PC-9 (cell line): ENCODE measurements at regions not wholly inside any gene's neighbourhood (a gene's known extent, or its start where the extent isn't known, plus 50 kb on each side); places are given as distances from the start of the nearest gene placed in this dataset.

Source experiments
- BruUV-seq: library from RNA; stranded (reverse); fragments of 400-500 nt; replicated peaks from 2 replicates; lab custom pipeline; 2021; lab: Mats Ljungman, UMichigan
- CTCF ChIA-PET: fragments of 300-600 bp; sonication (Branson Sonifier 250); formaldehyde crosslinking; loops from one replicate; lab custom pipeline; 2022; ENCODE audit warnings: antibody characterized with exemption; lab: Charles Lee
- POLR2A ChIA-PET: fragments of 300-600 bp; sonication (Branson Sonifier 250); formaldehyde crosslinking; loops from one replicate; lab custom pipeline; 2022; ENCODE audit warnings: antibody characterized with exemption; ENCODE audit not compliant: unreplicated experiment; lab: Charles Lee
- DNase-seq, 2 experiments: peaks; one replicate each; pipeline versions ENCODE4 v3.0.0 to v3.0.0-alpha.2; 2015 to 2022; ENCODE audit warnings: mixed read lengths in 1 of 2
- H2AFZ ChIP-seq: fragments of 200-600 bp; sonication (generic); 2 replicates; pipeline ENCODE4 v1.8.1; 2017; ENCODE audit warnings: antibody characterized with exemption
- H3F3A ChIP-seq: fragments of 200-600 bp; sonication (generic); 2 replicates; pipeline ENCODE4 v1.8.1; 2017; ENCODE audit warnings: antibody characterized with exemption, mild to moderate bottlenecking, low read depth; ENCODE audit not compliant: insufficient read depth
- H3K27ac ChIP-seq: fragments of 200-600 bp; sonication (generic); 2 replicates; pipeline ENCODE4 v1.6.1; 2016; ENCODE audit warnings: mixed run types
- H3K27me3 ChIP-seq: fragments of 200-600 bp; sonication (generic); 2 replicates; pipeline ENCODE4 v1.6.1; 2016; ENCODE audit warnings: low read depth, mixed run types; ENCODE audit not compliant: insufficient read depth
- H3K36me3 ChIP-seq: fragments of 200-600 bp; sonication (generic); 2 replicates; pipeline ENCODE4 v1.6.1; 2016; ENCODE audit warnings: low read depth, mixed run types
- H3K4me1 ChIP-seq: fragments of 200-600 bp; sonication (generic); replicated peaks from 2 replicates; pipeline ENCODE4 v1.6.1; 2016; ENCODE audit warnings: mixed run types; ENCODE audit not compliant: insufficient read depth
- H3K4me2 ChIP-seq: fragments of 200-600 bp; sonication (generic); 2 replicates; pipeline ENCODE4 v1.6.1; 2017; ENCODE audit warnings: mixed run types
- H3K4me3 ChIP-seq: fragments of 200-600 bp; sonication (generic); 2 replicates; pipeline ENCODE4 v1.6.1; 2016; ENCODE audit warnings: mixed run types
- H3K79me2 ChIP-seq: fragments of 200-600 bp; sonication (generic); 2 replicates; pipeline ENCODE4 v1.6.1; 2017; ENCODE audit warnings: low read depth, mixed run types
- H3K9me2 ChIP-seq: fragments of 200-600 bp; sonication (generic); 2 replicates; pipeline ENCODE4 v1.8.1; 2017; ENCODE audit warnings: mild to moderate bottlenecking; ENCODE audit not compliant: insufficient read depth
- H3K9me3 ChIP-seq: fragments of 200-600 bp; sonication (generic); 2 replicates; pipeline ENCODE4 v1.8.1; 2016; ENCODE audit warnings: low read depth; ENCODE audit not compliant: insufficient read depth
- H4K20me1 ChIP-seq: fragments of 200-600 bp; sonication (generic); 2 replicates; pipeline ENCODE4 v1.8.1; 2017; ENCODE audit not compliant: insufficient read depth
- CTCF ChIP-seq: fragments of 200-600 bp; sonication (generic); conservative IDR thresholded peaks from 2 replicates; pipeline ENCODE4 v1.6.1; 2017; ENCODE audit warnings: mixed run types, antibody characterized with exemption, mild to moderate bottlenecking, moderate library complexity
- EZH2 ChIP-seq: fragments of 200-600 bp; sonication (generic); IDR thresholded peaks from 2 replicates; pipeline ENCODE4 v1.8.0; 2017; ENCODE audit warnings: antibody characterized with exemption, low read depth
- intact Hi-C: fragments of 100-400 bp; cut with micrococcal nuclease; formaldehyde crosslinking; loops from one replicate; pipeline ENCODE4 v1.10.0; 2022; ENCODE audit not compliant: unreplicated experiment

- ChIA-PET POLR2A (no interaction called here), CTCF (no interaction called here)
- DNase-seq, result no peak
- Histone ChIP-seq H3K9me3 (peaks cover 9% of the 10 kb centered on the region; the same call in 1 of the 2 replicates), H3K9me2 (no peaks in the 10 kb centered on the region), H3K4me3 (no peak overlapping the region; the same call in 1 of the 2 replicates), H3K27ac (no peak overlapping the region), H3K4me1 (no peaks in the 10 kb centered on the region), H4K20me1 (no peaks in the 10 kb centered on the region), H3F3A (no peaks in the 10 kb centered on the region), H3K27me3 (no peaks in the 10 kb centered on the region), H3K79me2 (no peaks in the 10 kb centered on the region), H2AFZ (no peak overlapping the region), H3K36me3 (no peaks in the 10 kb centered on the region), H3K4me2 (peak overlapping the region; percentile 36; the same call in 1 of the 2 replicates)
- no TSS peak for BruUV-seq
- intact Hi-C loops, result no loop called here
- TF ChIP-seq CTCF (no peak), EZH2 (no peak)
Observed at GRCh38 chr6:145372671-145373151, 362.6 kb downstream of the EPM2A start.

DNA sequence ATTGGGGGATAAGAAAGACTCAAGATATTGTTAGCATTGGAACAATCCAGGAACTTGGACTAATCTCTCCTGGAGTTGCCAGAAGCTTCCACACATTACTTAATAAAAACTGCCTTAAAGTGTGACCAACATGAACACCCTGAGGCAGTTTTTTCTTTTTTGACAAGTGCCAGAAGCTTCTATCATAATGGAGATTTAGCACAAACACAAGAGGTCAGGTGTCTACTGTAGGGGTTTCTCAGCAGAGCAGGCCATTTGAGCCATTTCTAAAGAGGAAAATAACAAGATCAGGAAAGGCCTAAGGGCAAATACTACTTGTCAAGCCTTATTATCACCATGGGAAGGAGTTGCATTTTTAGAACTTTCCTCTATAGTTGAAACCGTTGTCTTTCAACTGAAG lies 361.5 kb downstream of the EPM2A start:
- TF ChIP-seq EZH2, result no peak
- no peak for TF ChIP-seq CTCF
- ChIA-PET CTCF (no interaction called here), POLR2A (no interaction called here)
- H3K27me3 ChIP-seq, result no peaks in the 10 kb centered on the region
- H2AFZ ChIP-seq, result no peak overlapping the region
- no peaks in the 10 kb centered on the region for H3K9me2 ChIP-seq
- H3K9me3 ChIP-seq, result peaks cover 9% of the 10 kb centered on the region; the same call in 1 of the 2 replicates
- H4K20me1 ChIP-seq, result no peaks in the 10 kb centered on the region
- no peaks in the 10 kb centered on the region for H3F3A ChIP-seq
- no peaks in the 10 kb centered on the region for H3K4me1 ChIP-seq
- no peak overlapping the region for H3K4me3 ChIP-seq
- no peak overlapping the region for H3K27ac ChIP-seq
- H3K36me3 ChIP-seq, result no peaks in the 10 kb centered on the region
- BruUV-seq, result no TSS peak
- no peak overlapping the region for H3K4me2 ChIP-seq
- H3K79me2 ChIP-seq, result no peaks in the 10 kb centered on the region
- DNase-seq, result no peak
- intact Hi-C loops, result no loop called here

DNA sequence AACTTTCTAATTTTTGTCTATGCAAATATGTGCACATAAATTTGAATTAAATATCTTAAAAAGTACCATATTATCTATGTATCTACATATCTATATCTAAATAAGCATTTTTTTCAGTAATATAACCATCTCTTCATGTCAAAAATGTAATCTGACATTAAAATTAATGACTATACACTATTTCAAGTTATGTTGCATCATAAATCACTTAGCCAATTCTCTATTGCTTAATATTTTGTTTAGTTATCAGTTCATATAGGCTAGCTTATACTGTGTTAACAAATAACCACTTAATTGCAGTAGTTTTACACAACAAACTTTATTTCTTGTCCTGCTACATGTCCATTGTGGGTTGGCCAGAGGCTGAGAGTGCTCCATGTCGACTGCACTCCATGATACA lies 360.8 kb downstream of the EPM2A start:
- Histone ChIP-seq H3K4me3 (no peak overlapping the region), H3K79me2 (no peaks in the 10 kb centered on the region), H3K4me1 (no peaks in the 10 kb centered on the region), H4K20me1 (no peaks in the 10 kb centered on the region), H3K4me2 (no peak overlapping the region), H2AFZ (no peak overlapping the region), H3K36me3 (no peaks in the 10 kb centered on the region), H3K27me3 (no peaks in the 10 kb centered on the region), H3K27ac (no peak overlapping the region), H3F3A (no peaks in the 10 kb centered on the region), H3K9me3 (peaks cover 9% of the 10 kb centered on the region; the same call in 1 of the 2 replicates), H3K9me2 (no peaks in the 10 kb centered on the region)
- TF ChIP-seq CTCF (no peak), EZH2 (no peak)
- intact Hi-C loops, result no loop called here
- ChIA-PET POLR2A (interaction anchor here (0.5 kb wide), 1 partner anchor 67 kb away, joined by 4 read pairs; no protein-coding TSS in a partner anchor), CTCF (no interaction called here)
- BruUV-seq, result no TSS peak
- DNase-seq, result no peak
